Prostate gland (tissue), 2 donors: ENCODE measurements at regions not wholly inside any gene's neighbourhood (a gene's known extent, or its start where the extent isn't known, plus 50 kb on each side); places are given as distances from the start of the nearest gene placed in this dataset.

Source experiments
- DNase-seq: peaks from one replicate; pipeline ENCODE4 v3.0.0-alpha.2; 2019; ENCODE audit warnings: low spot score
- H3K27ac ChIP-seq, 2 donors: fragments of 200-600 bp; sonication (generic); 2 replicates each; pipeline ENCODE4 v1.5.1; 2017 to 2019
- H3K27me3 ChIP-seq: fragments of 200-600 bp; sonication (generic); replicated peaks from 2 replicates; pipeline ENCODE4 v1.5.1; 2019; ENCODE audit not compliant: insufficient read depth
- H3K36me3 ChIP-seq, 2 donors: fragments of 200-600 bp; sonication (generic); 1 replicate in 1 of 2; 2 replicates in 1 of 2; pipeline versions ENCODE4 v1.5.1 to v1.8.1; 2017 to 2019
- H3K4me1 ChIP-seq: fragments of 200-600 bp; sonication (generic); replicated peaks from 2 replicates; pipeline ENCODE4 v1.5.1; 2019
- H3K4me3 ChIP-seq, 2 donors: fragments of 200-600 bp; sonication (generic); 2 replicates each; pipeline ENCODE4 v1.5.1; 2017 to 2019
- H3K9me3 ChIP-seq: fragments of 200-600 bp; sonication (generic); 2 replicates; pipeline ENCODE4 v1.5.1; 2017
- POLR2A ChIP-seq: fragments of 450-650 bp; IDR thresholded peaks from one replicate; pipeline ENCODE4 v1.6.1; 2016; ENCODE audit warnings: antibody characterized with exemption, mild to moderate bottlenecking
- POLR2AphosphoS5 ChIP-seq: sonication (generic); formaldehyde crosslinking; IDR thresholded peaks from one replicate; pipeline ENCODE4 v1.6.1; 2017; ENCODE audit warnings: antibody characterized with exemption
- WGBS: methylation state at CpG from one replicate; pipeline ENCODE4 v1.1.5; 2018; 5-methylcytosine and 5-hydroxymethylcytosine counted together
- intact Hi-C: fragments of 100-400 bp; cut with DNase I; formaldehyde crosslinking; loops from one replicate; pipeline ENCODE4 v1.14.2; 2022
- TF ChIP-seq, protein P1 (sequence below), 4 experiments: fragments of 200-600 bp in 2 of 4; fragments of 450-650 bp in 2 of 4; sonication (generic) in 2 of 4; IDR thresholded peaks; 1 replicate in 3 of 4; 2 replicates in 1 of 4; pipeline ENCODE4 v1.5.1; 2016 to 2019; ENCODE audit warnings: antibody characterized with exemption in 4 of 4, mild to moderate bottlenecking in 2 of 4, moderate library complexity in 2 of 4

- Histone ChIP-seq H3K36me3 (no peaks in the 10 kb centered on the region), H3K4me3 (no peak overlapping the region), H3K27me3 (no peaks in the 10 kb centered on the region), H3K9me3 (no peaks in the 10 kb centered on the region), H3K27ac (no peak overlapping the region), H3K4me1 (no peaks in the 10 kb centered on the region)
- intact Hi-C loops, result no loop called here
- 97% methylated on average over 4 of the region's 4 CpGs for WGBS
- TF ChIP-seq POLR2A (no peak), POLR2AphosphoS5 (no peak)
- TF ChIP-seq, protein P1, sequence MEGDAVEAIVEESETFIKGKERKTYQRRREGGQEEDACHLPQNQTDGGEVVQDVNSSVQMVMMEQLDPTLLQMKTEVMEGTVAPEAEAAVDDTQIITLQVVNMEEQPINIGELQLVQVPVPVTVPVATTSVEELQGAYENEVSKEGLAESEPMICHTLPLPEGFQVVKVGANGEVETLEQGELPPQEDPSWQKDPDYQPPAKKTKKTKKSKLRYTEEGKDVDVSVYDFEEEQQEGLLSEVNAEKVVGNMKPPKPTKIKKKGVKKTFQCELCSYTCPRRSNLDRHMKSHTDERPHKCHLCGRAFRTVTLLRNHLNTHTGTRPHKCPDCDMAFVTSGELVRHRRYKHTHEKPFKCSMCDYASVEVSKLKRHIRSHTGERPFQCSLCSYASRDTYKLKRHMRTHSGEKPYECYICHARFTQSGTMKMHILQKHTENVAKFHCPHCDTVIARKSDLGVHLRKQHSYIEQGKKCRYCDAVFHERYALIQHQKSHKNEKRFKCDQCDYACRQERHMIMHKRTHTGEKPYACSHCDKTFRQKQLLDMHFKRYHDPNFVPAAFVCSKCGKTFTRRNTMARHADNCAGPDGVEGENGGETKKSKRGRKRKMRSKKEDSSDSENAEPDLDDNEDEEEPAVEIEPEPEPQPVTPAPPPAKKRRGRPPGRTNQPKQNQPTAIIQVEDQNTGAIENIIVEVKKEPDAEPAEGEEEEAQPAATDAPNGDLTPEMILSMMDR (IDR thresholded peaks at IDR 0.05), result no peak
- DNase-seq, result no peak
Measured at GRCh38 chr9:12954441-12954840, 179.6 kb downstream of the LURAP1L start.

- intact Hi-C loops, result no loop called here
- no peak overlapping the region for H3K27ac ChIP-seq
- H3K4me1 ChIP-seq, result no peaks in the 10 kb centered on the region
- 67% methylated on average over 10 of the region's 11 CpGs for WGBS
- H3K27me3 ChIP-seq, result no peaks in the 10 kb centered on the region
- no peaks in the 10 kb centered on the region for H3K9me3 ChIP-seq
- DNase-seq, result no peak
- TF ChIP-seq, protein P1 (IDR thresholded peaks at IDR 0.05), result no peak
- H3K36me3 ChIP-seq, result no peaks in the 10 kb centered on the region
- no peak overlapping the region for H3K4me3 ChIP-seq
Measured at GRCh38 chr9:12955510-12956163, 180.8 kb downstream of the LURAP1L start.

DNA sequence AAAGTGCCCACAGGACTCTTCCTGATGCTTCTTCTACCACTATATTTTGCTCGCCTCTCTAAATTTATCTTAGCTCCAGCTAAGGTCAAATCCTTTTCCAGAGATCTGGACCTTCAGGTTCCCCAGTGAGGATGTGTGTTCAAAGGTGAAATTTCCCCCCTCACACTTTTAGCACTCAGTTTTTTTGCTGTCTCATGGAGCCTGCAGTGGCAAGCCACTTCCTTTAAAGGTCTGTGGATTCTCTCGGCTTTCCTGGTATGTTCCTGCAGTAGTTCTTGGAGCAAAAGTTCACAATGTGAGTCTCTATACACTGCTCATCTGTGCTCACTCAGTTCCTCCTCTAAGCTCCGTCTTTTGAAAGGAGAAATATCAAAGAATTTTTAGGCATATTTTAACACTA, 181.4 kb downstream of the LURAP1L start:
- Histone ChIP-seq H3K27ac (no peak overlapping the region), H3K4me1 (no peaks in the 10 kb centered on the region), H3K9me3 (no peaks in the 10 kb centered on the region), H3K36me3 (no peaks in the 10 kb centered on the region), H3K4me3 (no peak overlapping the region), H3K27me3 (no peaks in the 10 kb centered on the region)
- intact Hi-C loops, result no loop called here
- DNase-seq, result no peak
- no peak for TF ChIP-seq POLR2A
- 49% methylated on average over 3 of the region's 3 CpGs for WGBS

DNA sequence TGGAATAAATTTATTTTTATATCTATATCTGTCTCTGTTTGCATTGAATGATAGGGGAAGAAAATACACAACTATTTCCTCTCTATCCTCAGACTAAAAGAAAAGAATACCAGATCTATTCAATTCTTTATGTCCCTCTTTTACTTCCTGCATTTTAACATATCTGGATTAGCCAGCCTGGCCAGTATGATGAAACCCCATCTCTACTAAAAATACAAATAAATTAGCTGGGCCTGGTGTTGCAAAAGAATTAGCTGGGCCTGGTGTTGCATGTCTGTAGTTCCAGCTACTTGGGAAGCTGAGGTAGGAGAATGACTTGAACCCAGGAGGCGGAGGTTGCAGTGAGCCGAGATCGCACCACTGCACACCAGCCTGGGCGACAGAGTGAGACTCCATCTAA, 182.0 kb downstream of the LURAP1L start:
- DNase-seq, result no peak
- 95% methylated on average over 4 of the region's 4 CpGs for WGBS
- TF ChIP-seq, protein P1 (IDR thresholded peaks at IDR 0.05), result no peak
- TF ChIP-seq POLR2A, result no peak
- TF ChIP-seq POLR2AphosphoS5, result no peak
- intact Hi-C loops, result no loop called here
- Histone ChIP-seq H3K4me1 (no peaks in the 10 kb centered on the region), H3K27me3 (no peaks in the 10 kb centered on the region), H3K36me3 (no peaks in the 10 kb centered on the region), H3K9me3 (no peaks in the 10 kb centered on the region), H3K27ac (no peak overlapping the region), H3K4me3 (no peak overlapping the region)

GRCh38 chr9:12958279-12958678, 183.5 kb downstream of the LURAP1L start:
- DNase-seq, result no peak
- intact Hi-C loops, result no loop called here
- Histone ChIP-seq H3K27me3 (no peaks in the 10 kb centered on the region), H3K27ac (no peak overlapping the region), H3K4me3 (no peak overlapping the region), H3K4me1 (no peaks in the 10 kb centered on the region), H3K9me3 (no peaks in the 10 kb centered on the region), H3K36me3 (no peaks in the 10 kb centered on the region)
- TF ChIP-seq POLR2AphosphoS5 (no peak), POLR2A (no peak)
- TF ChIP-seq, protein P1 (IDR thresholded peaks at IDR 0.05), result no peak
- 100% methylated on average over 3 of the region's 3 CpGs for WGBS
